ENCODE measurements at regions not wholly inside any gene's neighbourhood (a gene's known extent, or its start where the extent isn't known, plus 50 kb on each side); places are given as distances from the start of the nearest gene placed in this dataset.

- H3K36me3 ChIP-seq, result no peaks in the 10 kb centered on the region
- H3K27me3 ChIP-seq, result no peaks in the 10 kb centered on the region
- DNase-seq (ENCODE audit: low read depth in 1 of 2, low spot score in 1 of 2), result no peak
- H3K4me1 ChIP-seq (ENCODE audit: low read depth), result no peaks in the 10 kb centered on the region
- no peak overlapping the region for H3K27ac ChIP-seq
- TF ChIP-seq CTCF (IDR thresholded peaks at IDR 0.05; ENCODE audit: low read depth, low read length), result no peak
- H3K4me3 ChIP-seq, result no peak overlapping the region
- no peaks in the 10 kb centered on the region for H3K9me3 ChIP-seq (ENCODE audit: low read depth)
These were observed 541.7 kb downstream of the BCOR start for GRCh38 chrX:39556056-39556455.

DNA sequence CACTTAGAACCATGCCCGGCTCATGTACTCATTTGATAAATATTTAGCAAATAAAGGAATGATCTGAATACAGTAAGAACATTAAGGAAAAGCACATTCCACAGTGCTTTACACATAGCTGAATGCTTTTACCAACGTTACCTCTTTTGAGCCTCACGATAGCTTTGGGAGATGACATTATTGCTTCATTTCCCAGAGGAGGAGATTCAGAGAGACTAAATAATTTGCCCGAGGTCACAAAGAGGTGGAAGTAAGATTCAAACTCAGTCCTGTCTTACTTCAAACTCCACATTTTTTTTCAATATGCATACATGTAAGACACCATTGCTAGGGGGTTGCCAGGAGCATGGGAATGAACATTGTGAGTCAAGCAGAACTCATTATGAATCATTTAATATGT is 538.5 kb downstream of the BCOR start:
- Histone ChIP-seq H3K27ac (no peak overlapping the region), H3K9me3 (ENCODE audit: low read depth) (no peaks in the 10 kb centered on the region), H3K27me3 (no peaks in the 10 kb centered on the region), H3K4me3 (no peak overlapping the region), H3K4me1 (ENCODE audit: low read depth) (no peaks in the 10 kb centered on the region), H3K36me3 (no peaks in the 10 kb centered on the region)
- DNase-seq (ENCODE audit: low read depth in 1 of 2, low spot score in 1 of 2), result no peak
- TF ChIP-seq CTCF (IDR thresholded peaks at IDR 0.05; ENCODE audit: low read depth, low read length), result no peak

DNA sequence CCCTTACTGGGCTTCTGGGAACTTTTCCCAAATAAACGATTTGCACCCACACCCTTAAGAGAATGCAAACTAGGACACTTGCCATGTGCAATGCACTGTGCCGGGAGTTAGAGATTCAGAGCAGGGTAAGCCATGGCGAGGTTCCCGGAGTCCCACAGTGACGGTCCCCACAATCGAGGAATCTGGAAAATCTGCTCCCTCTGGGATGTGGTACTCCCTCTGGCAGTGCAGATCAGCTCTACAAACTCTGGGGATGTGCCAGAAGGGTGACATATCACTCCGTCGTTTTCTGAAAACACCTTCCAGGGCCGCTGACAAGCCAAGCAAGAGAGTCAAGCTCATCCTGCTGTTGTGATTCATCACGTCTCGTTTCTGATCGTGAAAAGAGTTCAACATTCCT is 537.5 kb downstream of the BCOR start:
- Histone ChIP-seq H3K27ac (no peak overlapping the region), H3K36me3 (no peaks in the 10 kb centered on the region), H3K9me3 (ENCODE audit: low read depth) (no peaks in the 10 kb centered on the region), H3K4me1 (ENCODE audit: low read depth) (no peaks in the 10 kb centered on the region), H3K4me3 (no peak overlapping the region), H3K27me3 (no peaks in the 10 kb centered on the region)
- no peak for TF ChIP-seq CTCF (IDR thresholded peaks at IDR 0.05; ENCODE audit: low read depth, low read length)
- no peak for DNase-seq (ENCODE audit: low read depth in 1 of 2, low spot score in 1 of 2)

DNA sequence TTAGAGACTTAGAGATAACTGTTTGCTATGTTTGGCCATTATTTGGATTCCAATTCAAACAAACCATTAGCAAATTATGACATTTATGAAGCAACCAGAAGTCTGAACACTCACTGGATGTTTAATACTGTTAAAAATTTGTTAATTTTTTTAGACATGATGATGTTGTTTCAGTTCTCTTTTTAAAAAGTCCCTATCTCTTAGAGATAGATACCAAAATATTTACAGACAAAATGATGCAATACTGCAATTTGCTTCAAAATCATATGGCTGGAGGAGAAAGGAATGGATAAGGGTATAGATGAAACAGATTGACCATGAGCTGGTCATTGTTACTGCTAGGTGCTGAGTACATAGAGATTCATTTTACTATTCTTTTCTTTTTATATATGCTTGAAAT is 534.6 kb downstream of the BCOR start:
- H3K36me3 ChIP-seq, result no peaks in the 10 kb centered on the region
- DNase-seq (ENCODE audit: low read depth in 1 of 2, low spot score in 1 of 2), result no peak

GRCh38 chrX:39564751-39565150 is 533.0 kb downstream of the BCOR start:
- no peak for TF ChIP-seq CTCF (IDR thresholded peaks at IDR 0.05; ENCODE audit: low read depth, low read length)
- Histone ChIP-seq H3K9me3 (ENCODE audit: low read depth) (no peaks in the 10 kb centered on the region), H3K27ac (no peak overlapping the region), H3K27me3 (no peaks in the 10 kb centered on the region), H3K36me3 (no peaks in the 10 kb centered on the region), H3K4me3 (no peak overlapping the region), H3K4me1 (ENCODE audit: low read depth) (no peaks in the 10 kb centered on the region)
- no peak for DNase-seq (ENCODE audit: low read depth in 1 of 2, low spot score in 1 of 2)

More for the DNA sequence above, 534.6 kb downstream of the BCOR start:
- Histone ChIP-seq H3K9me3 (ENCODE audit: low read depth) (no peaks in the 10 kb centered on the region), H3K27me3 (no peaks in the 10 kb centered on the region), H3K27ac (no peak overlapping the region), H3K4me3 (no peak overlapping the region), H3K4me1 (ENCODE audit: low read depth) (no peaks in the 10 kb centered on the region)
- no peak for TF ChIP-seq CTCF (IDR thresholded peaks at IDR 0.05; ENCODE audit: low read depth, low read length)

DNA sequence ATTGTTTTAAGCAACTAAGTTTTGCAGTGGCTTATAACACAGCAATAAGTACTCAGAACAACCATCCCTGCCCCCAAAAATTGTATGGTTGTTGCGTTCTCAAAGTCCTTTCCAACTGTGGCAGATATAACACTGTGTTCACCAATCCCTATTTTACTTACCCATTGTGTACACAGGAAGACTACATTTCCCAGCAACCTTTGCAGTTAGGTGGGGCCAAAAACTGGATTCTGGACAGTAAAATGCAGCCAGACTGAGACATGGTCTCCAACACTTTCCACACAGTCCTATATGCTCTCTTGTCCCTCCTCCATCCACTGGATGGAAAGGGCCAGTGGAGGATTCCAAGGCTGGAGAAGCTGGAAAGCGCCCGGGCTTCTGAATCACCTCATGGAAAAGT is 523.6 kb downstream of the BCOR start:
- Histone ChIP-seq H3K27me3 (no peaks in the 10 kb centered on the region), H3K4me1 (ENCODE audit: low read depth) (peaks cover 4% of the 10 kb centered on the region), H3K27ac (no peak overlapping the region), H3K4me3 (no peak overlapping the region), H3K36me3 (no peaks in the 10 kb centered on the region), H3K9me3 (ENCODE audit: low read depth) (no peaks in the 10 kb centered on the region)
- no peak for TF ChIP-seq CTCF (IDR thresholded peaks at IDR 0.05; ENCODE audit: low read depth, low read length)
- DNase-seq (ENCODE audit: low read depth in 1 of 2, low spot score in 1 of 2), result no peak
